WI38 (cell line): ENCODE measurements at regions not wholly inside any gene's neighbourhood (a gene's known extent, or its start where the extent isn't known, plus 50 kb on each side); places are given as distances from the start of the nearest gene placed in this dataset.

Source experiments
- H3K4me3 ChIP-seq: 2 replicates; pipeline ENCODE4 v1.5.1; 2011; ENCODE audit warnings: low read depth, mild to moderate bottlenecking, control low read depth, low read length
- CTCF ChIP-seq: IDR thresholded peaks from 2 replicates; pipeline ENCODE4 v1.5.1; 2012; ENCODE audit warnings: low read depth, mild to moderate bottlenecking, control low read depth, low read length

GRCh38 chr6:1250489-1251197, 61.3 kb upstream of the FOXQ1 start:
- no peak overlapping the region for H3K4me3 ChIP-seq
- no peak for TF ChIP-seq CTCF

- no peak overlapping the region for H3K4me3 ChIP-seq
- TF ChIP-seq CTCF, result no peak
Observed at GRCh38 chr6:1247894-1248293, 64.0 kb upstream of the FOXQ1 start.

GRCh38 chr6:1247056-1247455, 64.8 kb upstream of the FOXQ1 start:
- no peak overlapping the region for H3K4me3 ChIP-seq
- TF ChIP-seq CTCF, result no peak

GRCh38 chr6:1244941-1245340, 67.0 kb upstream of the FOXQ1 start:
- no peak overlapping the region for H3K4me3 ChIP-seq
- no peak for TF ChIP-seq CTCF

- TF ChIP-seq CTCF, result no peak
- H3K4me3 ChIP-seq, result no peak overlapping the region
Observed at GRCh38 chr6:1244278-1244677, 67.6 kb upstream of the FOXQ1 start.

- no peak for TF ChIP-seq CTCF
- no peak overlapping the region for H3K4me3 ChIP-seq
Observed at GRCh38 chr6:1242446-1242845, 69.5 kb upstream of the FOXQ1 start.

- TF ChIP-seq CTCF, result no peak
- no peak overlapping the region for H3K4me3 ChIP-seq
Observed at GRCh38 chr6:1242021-1242420, 69.9 kb upstream of the FOXQ1 start.
